HG03520 (cell line): ENCODE measurements at regions not wholly inside any gene's neighbourhood (a gene's known extent, or its start where the extent isn't known, plus 50 kb on each side); places are given as distances from the start of the nearest gene placed in this dataset.

ENCODE experiments used
- ATAC-seq: cut with Tn5 transposase; IDR thresholded peaks from one replicate; pipeline ENCODE4 v1.9.1; 2021; ENCODE audit warnings: mild to moderate bottlenecking, moderate library complexity; ENCODE audit not compliant: unreplicated experiment

GRCh38 chr6:14819001-14819400 is 426.9 kb upstream of the JARID2 start:
- no peak for ATAC-seq

- no peak for ATAC-seq
These were observed 425.9 kb upstream of the JARID2 start for GRCh38 chr6:14819840-14820420.

- no peak for ATAC-seq
These were observed 423.8 kb upstream of the JARID2 start for GRCh38 chr6:14822012-14822553.

- ATAC-seq, result no peak
These were observed 423.2 kb upstream of the JARID2 start for GRCh38 chr6:14822679-14823078.

- no peak for ATAC-seq
These were observed 421.8 kb upstream of the JARID2 start for GRCh38 chr6:14824060-14824459.

- ATAC-seq, result no peak
These were observed 421.2 kb upstream of the JARID2 start for GRCh38 chr6:14824484-14825275.

- ATAC-seq, result no peak
These were observed 419.4 kb upstream of the JARID2 start for GRCh38 chr6:14826456-14826855.

GRCh38 chr6:14827354-14827753 is 418.5 kb upstream of the JARID2 start:
- no peak for ATAC-seq

GRCh38 chr6:14828201-14828611 is 417.7 kb upstream of the JARID2 start:
- no peak for ATAC-seq

- no peak for ATAC-seq
These were observed 414.8 kb upstream of the JARID2 start for GRCh38 chr6:14831070-14831469.

- ATAC-seq, result no peak
These were observed 413.9 kb upstream of the JARID2 start for GRCh38 chr6:14831937-14832336.

GRCh38 chr6:14832427-14832826 is 413.4 kb upstream of the JARID2 start:
- no peak for ATAC-seq

GRCh38 chr6:14834851-14835530 is 410.9 kb upstream of the JARID2 start:
- no peak for ATAC-seq

GRCh38 chr6:14837435-14837834 is 408.4 kb upstream of the JARID2 start:
- ATAC-seq, result no peak

GRCh38 chr6:14838133-14838583 is 407.7 kb upstream of the JARID2 start:
- no peak for ATAC-seq

- ATAC-seq, result no peak
These were observed 403.9 kb upstream of the JARID2 start for GRCh38 chr6:14841901-14842421.

- ATAC-seq, result no peak
These were observed 401.5 kb upstream of the JARID2 start for GRCh38 chr6:14844411-14844810.

- no peak for ATAC-seq
These were observed 397.9 kb upstream of the JARID2 start for GRCh38 chr6:14848019-14848418.

- ATAC-seq, result no peak
These were observed 396.7 kb upstream of the JARID2 start for GRCh38 chr6:14849185-14849584.

- ATAC-seq, result no peak
These were observed 394.6 kb upstream of the JARID2 start for GRCh38 chr6:14851281-14851680.

- no peak for ATAC-seq
These were observed 393.5 kb upstream of the JARID2 start for GRCh38 chr6:14852375-14852774.
